GM12872 (cell line): ENCODE measurements at regions not wholly inside any gene's neighbourhood (a gene's known extent, or its start where the extent isn't known, plus 50 kb on each side); places are given as distances from the start of the nearest gene placed in this dataset.

ENCODE experiments used
- CTCF ChIP-seq: IDR thresholded peaks from 3 replicates; pipeline ENCODE4 v1.5.1; 2011; ENCODE audit warnings: low read depth, mild to moderate bottlenecking, low read length, moderate library complexity; ENCODE audit not compliant: insufficient read depth

GRCh38 chr7:125651823-125652528, 722.4 kb upstream of the POT1 start:
- no peak for TF ChIP-seq CTCF

DNA sequence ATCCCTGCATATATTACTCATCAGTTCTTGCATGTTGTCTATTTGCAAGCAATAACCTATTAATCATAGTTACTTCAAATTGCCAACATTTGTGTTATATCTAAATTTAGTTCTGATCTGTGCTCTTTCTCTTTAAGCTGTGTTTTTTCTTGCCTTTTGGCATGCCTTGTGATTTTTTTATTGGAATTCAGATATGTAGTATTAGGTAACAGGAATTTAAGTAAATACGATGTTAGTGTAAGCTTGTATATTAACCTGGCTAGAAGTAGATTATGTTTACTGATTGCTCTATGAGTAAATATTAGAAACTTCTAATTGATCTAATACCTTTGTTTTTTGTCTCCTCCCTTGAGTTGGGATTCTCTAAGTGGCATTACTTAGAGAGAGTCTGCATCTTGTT, 718.9 kb upstream of the POT1 start:
- no peak for TF ChIP-seq CTCF

DNA sequence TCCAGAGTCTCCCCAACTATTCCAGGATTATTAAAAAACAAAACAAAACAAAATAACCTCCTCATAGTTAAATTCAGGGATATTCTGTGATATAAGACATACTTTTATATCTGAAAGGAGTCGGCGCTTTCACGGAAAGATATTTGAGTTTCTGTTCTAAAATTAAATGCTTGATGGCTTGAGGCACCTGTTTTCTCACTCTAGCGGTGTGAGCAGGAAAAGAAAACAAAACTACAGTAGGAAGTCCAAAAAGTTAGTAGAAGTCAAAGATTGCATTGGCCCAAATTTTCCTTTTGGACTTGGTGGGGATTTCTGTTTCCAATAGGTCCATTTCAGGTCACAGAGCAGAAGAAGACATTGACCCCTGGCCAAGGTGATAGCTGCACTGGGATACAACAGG, 716.1 kb upstream of the POT1 start:
- TF ChIP-seq CTCF, result no peak

DNA sequence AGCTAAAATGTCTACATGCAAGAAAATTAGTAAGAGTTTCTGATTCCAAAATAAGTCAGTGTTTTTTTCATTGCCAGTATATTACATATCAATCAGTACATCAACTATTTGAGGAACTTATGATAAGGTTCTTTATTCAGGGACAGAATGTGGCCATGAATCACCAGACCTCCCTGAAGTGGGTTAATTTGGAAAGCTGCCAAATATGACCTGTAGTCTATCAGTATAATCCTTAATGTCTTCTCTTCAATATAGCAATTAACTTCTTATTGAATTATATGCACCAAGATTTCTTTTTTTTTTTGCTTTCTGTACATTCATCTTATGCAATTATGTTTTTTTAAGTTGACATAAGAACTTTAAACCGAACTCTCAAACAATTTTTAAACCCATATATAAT, 714.5 kb upstream of the POT1 start:
- TF ChIP-seq CTCF, result no peak

DNA sequence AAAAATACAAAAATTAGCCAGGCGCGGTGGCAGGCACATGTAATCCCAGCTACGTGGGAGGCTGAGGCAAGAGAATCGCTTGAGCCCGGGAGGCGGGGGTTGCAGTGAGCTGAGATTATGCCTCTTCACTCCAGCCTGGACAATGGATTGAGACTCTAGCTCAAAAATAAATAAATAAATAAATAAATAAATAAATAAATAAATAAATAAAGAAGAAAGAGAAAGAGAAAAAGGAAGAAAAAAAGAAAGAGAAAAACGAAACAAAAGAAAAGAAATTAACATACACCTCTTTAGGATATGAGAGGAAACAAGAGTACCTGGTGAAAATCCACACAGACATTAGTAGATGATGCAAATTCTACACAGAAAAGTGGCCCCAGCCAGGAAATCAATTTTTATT, 713.7 kb upstream of the POT1 start:
- no peak for TF ChIP-seq CTCF

DNA sequence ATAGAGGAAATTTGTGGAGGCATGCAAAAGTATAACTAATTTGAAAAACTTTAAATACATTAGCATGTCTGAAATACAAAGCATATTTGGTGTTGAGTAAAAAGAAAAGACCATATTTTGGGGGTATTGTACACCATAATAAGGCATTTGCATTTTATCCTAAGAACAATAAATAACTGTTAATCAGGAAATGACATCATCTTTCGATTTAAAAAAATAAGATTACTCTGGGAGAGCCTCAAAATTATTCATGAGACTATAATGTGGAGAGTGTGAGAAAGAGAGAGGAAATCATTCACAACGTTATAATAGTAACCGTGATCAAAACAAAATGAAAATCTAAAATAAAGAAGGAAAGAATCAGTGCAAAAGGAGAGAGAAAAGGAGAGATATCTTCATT, 712.3 kb upstream of the POT1 start:
- no peak for TF ChIP-seq CTCF

- no peak for TF ChIP-seq CTCF
Observed at GRCh38 chr7:125636320-125636962, 706.8 kb upstream of the POT1 start.
